Mesendoderm (in vitro differentiated cells): ENCODE measurements at regions not wholly inside any gene's neighbourhood (a gene's known extent, or its start where the extent isn't known, plus 50 kb on each side); places are given as distances from the start of the nearest gene placed in this dataset.
A peak's percentile ranks its signal among the peaks of the same experiment; 100 is the strongest.

Source experiments
- DNase-seq: peaks from one replicate; pipeline ENCODE4 v3.0.0; 2013
- H2AK5ac ChIP-seq: 2 replicates; pipeline ENCODE4 v1.6.1; 2013; ENCODE audit warnings: low read length, inconsistent platforms
- H2BK120ac ChIP-seq: 2 replicates; pipeline ENCODE4 v1.6.1; 2013; ENCODE audit warnings: low read depth, mild to moderate bottlenecking, low read length, moderate library complexity, mixed read lengths
- H2BK15ac ChIP-seq: replicated peaks from 2 replicates; pipeline ENCODE4 v1.6.1; 2013; ENCODE audit warnings: low read depth, mild to moderate bottlenecking, moderate library complexity
- H2BK5ac ChIP-seq: 2 replicates; pipeline ENCODE4 v1.6.1; 2013; ENCODE audit warnings: low read length, inconsistent platforms
- H3K18ac ChIP-seq: 2 replicates; pipeline ENCODE4 v1.6.1; 2013; ENCODE audit warnings: mild to moderate bottlenecking, low read length, mixed read lengths
- H3K23ac ChIP-seq: one replicate; pipeline ENCODE4 v1.6.1; 2013; ENCODE audit warnings: low read length
- H3K27ac ChIP-seq: 2 replicates; pipeline ENCODE4 v1.5.1; 2013; ENCODE audit warnings: low read depth, mild to moderate bottlenecking, inconsistent platforms, low read length, moderate library complexity
- H3K27me3 ChIP-seq: 2 replicates; pipeline ENCODE4 v1.6.1; 2013; ENCODE audit warnings: low read length, control low read depth, mild to moderate bottlenecking, inconsistent platforms; ENCODE audit not compliant: insufficient read depth, poor library complexity
- H3K36me3 ChIP-seq: 2 replicates; pipeline ENCODE4 v1.6.1; 2013; ENCODE audit warnings: low read length, inconsistent platforms; ENCODE audit not compliant: control insufficient read depth, insufficient read depth
- H3K4ac ChIP-seq: one replicate; pipeline ENCODE4 v1.6.1; 2013; ENCODE audit warnings: low read depth, mild to moderate bottlenecking, low read length, moderate library complexity
- H3K4me1 ChIP-seq: 2 replicates; pipeline ENCODE4 v1.6.1; 2013; ENCODE audit warnings: low read depth, low read length, inconsistent platforms; ENCODE audit not compliant: control insufficient read depth
- H3K4me2 ChIP-seq: 2 replicates; pipeline ENCODE4 v1.6.1; 2013; ENCODE audit warnings: low read length
- H3K4me3 ChIP-seq: 2 replicates; pipeline ENCODE4 v1.5.1; 2013; ENCODE audit warnings: mild to moderate bottlenecking, low read length
- H3K56ac ChIP-seq: one replicate; pipeline ENCODE4 v1.6.1; 2013; ENCODE audit warnings: low read length
- H3K79me1 ChIP-seq: 2 replicates; pipeline ENCODE4 v1.6.1; 2013; ENCODE audit warnings: low read length, inconsistent platforms
- H3K79me2 ChIP-seq: 2 replicates; pipeline ENCODE4 v1.6.1; 2013; ENCODE audit warnings: mild to moderate bottlenecking, low read length; ENCODE audit not compliant: control insufficient read depth, insufficient read depth
- H3K9ac ChIP-seq: 2 replicates; pipeline ENCODE4 v1.6.1; 2013; ENCODE audit warnings: low read length, inconsistent platforms
- H4K5ac ChIP-seq: one replicate; pipeline ENCODE4 v1.6.1; 2013; ENCODE audit warnings: low read length
- H4K8ac ChIP-seq: one replicate; pipeline ENCODE4 v1.6.1; 2013; ENCODE audit warnings: low read depth, mild to moderate bottlenecking, control low read depth, low read length, moderate library complexity
- WGBS: extraction: QIAGEN DNeasy Blood & Tissue Kit; methylation state at CpG from one replicate; pipeline ENCODE4 v1.1.7; 2013; ENCODE audit warnings: low lambda C conversion rate, missing lambda C conversion rate; ENCODE audit not compliant: insufficient coverage; ENCODE audit errors: extremely low coverage; 5-methylcytosine and 5-hydroxymethylcytosine counted together

- Histone ChIP-seq H2AK5ac (no peak overlapping the region), H3K4me3 (no peak overlapping the region), H4K5ac (no peak overlapping the region), H2BK5ac (peak overlapping the region; percentile 96), H3K4me2 (peak overlapping the region; percentile 25), H3K27me3 (peaks cover 43% of the 10 kb centered on the region), H3K56ac (peak overlapping the region; percentile 82), H3K79me2 (no peaks in the 10 kb centered on the region), H4K8ac (no peak overlapping the region), H3K9ac (peak overlapping the region; percentile 54), H2BK120ac (peak overlapping the region; percentile 9), H3K23ac (peak overlapping the region; percentile 67), H3K18ac (peak overlapping the region; percentile 9), H3K4me1 (peaks cover 19% of the 10 kb centered on the region), H3K36me3 (no peaks in the 10 kb centered on the region), H2BK15ac (no peak overlapping the region), H3K27ac (no peak overlapping the region), H3K79me1 (no peaks in the 10 kb centered on the region), H3K4ac (no peak overlapping the region)
- no CpG with 5 or more reads among the region's 5 CpGs for WGBS
- DNase-seq, result peak; percentile 73
Observed at GRCh38 chr6:41409489-41409888, 74.1 kb downstream of the NCR2 start.

GRCh38 chr6:41411961-41412360 is 76.6 kb downstream of the NCR2 start:
- no peak overlapping the region for H2BK5ac ChIP-seq
- H2AK5ac ChIP-seq, result no peak overlapping the region
- no peak overlapping the region for H3K4me2 ChIP-seq
- H3K27ac ChIP-seq, result no peak overlapping the region
- DNase-seq, result no peak
- H4K8ac ChIP-seq, result no peak overlapping the region
- no peak overlapping the region for H2BK120ac ChIP-seq
- no peak overlapping the region for H3K56ac ChIP-seq
- no peak overlapping the region for H3K23ac ChIP-seq
- H3K4me3 ChIP-seq, result no peak overlapping the region
- H3K27me3 ChIP-seq, result peaks cover 53% of the 10 kb centered on the region
- H4K5ac ChIP-seq, result no peak overlapping the region
- H3K4me1 ChIP-seq, result peaks cover 19% of the 10 kb centered on the region
- H3K36me3 ChIP-seq, result no peaks in the 10 kb centered on the region
- H3K18ac ChIP-seq, result no peak overlapping the region
- H2BK15ac ChIP-seq, result no peak overlapping the region
- no peak overlapping the region for H3K4ac ChIP-seq
- no CpG with 5 or more reads among the region's 5 CpGs for WGBS
- no peaks in the 10 kb centered on the region for H3K79me2 ChIP-seq
- no peak overlapping the region for H3K9ac ChIP-seq
- no peaks in the 10 kb centered on the region for H3K79me1 ChIP-seq

DNA sequence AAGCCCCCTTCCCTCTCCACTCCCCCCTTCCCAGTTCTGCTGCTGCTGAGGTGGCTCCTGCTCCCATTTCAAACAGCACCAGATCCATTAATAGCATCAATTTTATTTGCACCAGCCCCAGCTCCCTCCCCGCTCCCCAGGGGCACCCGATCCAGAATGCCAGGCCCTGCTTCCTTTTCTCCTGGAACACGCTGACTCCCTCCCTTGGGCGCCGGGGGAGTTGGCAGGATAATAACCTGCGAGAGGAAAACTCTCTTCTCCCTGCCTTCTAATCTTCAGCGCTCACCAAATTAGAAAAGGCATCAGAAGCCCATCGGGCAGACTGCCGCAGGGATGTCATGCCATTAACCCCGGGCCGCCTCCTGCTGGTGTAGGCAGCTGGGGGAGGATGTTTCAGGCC is 77.8 kb downstream of the NCR2 start:
- H3K4me1 ChIP-seq, result peaks cover 8% of the 10 kb centered on the region
- H3K36me3 ChIP-seq, result no peaks in the 10 kb centered on the region
- no CpG with 5 or more reads among the region's 11 CpGs for WGBS
- H3K79me1 ChIP-seq, result no peaks in the 10 kb centered on the region
- no peak overlapping the region for H3K18ac ChIP-seq
- H3K4me2 ChIP-seq, result no peak overlapping the region
- no peak for DNase-seq
- no peak overlapping the region for H3K23ac ChIP-seq
- H2BK15ac ChIP-seq, result no peak overlapping the region
- H3K9ac ChIP-seq, result no peak overlapping the region
- H4K8ac ChIP-seq, result no peak overlapping the region
- no peaks in the 10 kb centered on the region for H3K79me2 ChIP-seq
- no peak overlapping the region for H2BK5ac ChIP-seq
- no peak overlapping the region for H3K4ac ChIP-seq
- no peak overlapping the region for H3K4me3 ChIP-seq
- no peak overlapping the region for H4K5ac ChIP-seq
- no peak overlapping the region for H3K56ac ChIP-seq
- no peak overlapping the region for H3K27ac ChIP-seq
- peaks cover 56% of the 10 kb centered on the region for H3K27me3 ChIP-seq
- H2BK120ac ChIP-seq, result no peak overlapping the region
- no peak overlapping the region for H2AK5ac ChIP-seq

- Histone ChIP-seq H3K4me2 (no peak overlapping the region), H3K36me3 (no peaks in the 10 kb centered on the region), H3K18ac (no peak overlapping the region), H3K27me3 (peaks cover 50% of the 10 kb centered on the region), H3K27ac (no peak overlapping the region), H3K4me3 (no peak overlapping the region), H2BK120ac (no peak overlapping the region), H3K4me1 (no peaks in the 10 kb centered on the region), H3K79me2 (no peaks in the 10 kb centered on the region), H2BK15ac (no peak overlapping the region), H2BK5ac (no peak overlapping the region), H2AK5ac (no peak overlapping the region), H3K79me1 (no peaks in the 10 kb centered on the region), H3K9ac (no peak overlapping the region), H3K4ac (no peak overlapping the region), H4K8ac (no peak overlapping the region), H4K5ac (no peak overlapping the region), H3K56ac (peak overlapping the region; percentile 65), H3K23ac (no peak overlapping the region)
- WGBS, result no CpG with 5 or more reads among the region's 6 CpGs
- no peak for DNase-seq
Observed at GRCh38 chr6:41416501-41416837, 81.1 kb downstream of the NCR2 start.

DNA sequence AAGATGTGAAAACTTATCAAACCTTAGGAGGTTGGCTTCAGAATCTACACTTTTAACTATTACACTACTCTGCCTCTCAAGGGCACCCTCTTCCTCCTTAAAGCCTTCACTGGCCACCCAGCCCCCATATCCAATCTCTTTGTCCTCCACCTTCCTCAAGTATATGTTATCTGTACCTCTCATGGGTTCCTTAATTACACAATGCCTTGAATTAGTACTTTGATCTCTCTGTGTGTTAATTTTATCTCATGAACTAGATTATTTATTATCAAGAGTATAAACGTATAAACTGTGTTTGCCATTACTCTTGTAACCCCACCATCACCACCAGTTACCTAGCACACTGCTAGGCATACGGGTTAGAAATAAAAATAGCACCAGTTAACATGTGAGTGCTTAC is 83.3 kb downstream of the NCR2 start:
- H3K79me2 ChIP-seq, result no peaks in the 10 kb centered on the region
- no peak overlapping the region for H3K18ac ChIP-seq
- DNase-seq, result no peak
- H3K23ac ChIP-seq, result no peak overlapping the region
- H2BK5ac ChIP-seq, result no peak overlapping the region
- H3K4ac ChIP-seq, result no peak overlapping the region
- no peak overlapping the region for H4K5ac ChIP-seq
- H3K56ac ChIP-seq, result no peak overlapping the region
- H3K4me1 ChIP-seq, result no peaks in the 10 kb centered on the region
- H3K27me3 ChIP-seq, result peaks cover 36% of the 10 kb centered on the region
- no peak overlapping the region for H2BK120ac ChIP-seq
- no CpG with 5 or more reads among the region's 2 CpGs for WGBS
- no peak overlapping the region for H2AK5ac ChIP-seq
- no peak overlapping the region for H4K8ac ChIP-seq
- no peak overlapping the region for H2BK15ac ChIP-seq
- H3K36me3 ChIP-seq, result no peaks in the 10 kb centered on the region
- H3K27ac ChIP-seq, result no peak overlapping the region
- H3K79me1 ChIP-seq, result no peaks in the 10 kb centered on the region
- H3K4me2 ChIP-seq, result no peak overlapping the region
- H3K9ac ChIP-seq, result no peak overlapping the region
- H3K4me3 ChIP-seq, result no peak overlapping the region

- Histone ChIP-seq H3K56ac (no peak overlapping the region), H2BK15ac (no peak overlapping the region), H2AK5ac (no peak overlapping the region), H2BK5ac (no peak overlapping the region), H4K5ac (no peak overlapping the region), H3K4me3 (no peak overlapping the region), H3K4ac (no peak overlapping the region), H2BK120ac (no peak overlapping the region), H3K23ac (no peak overlapping the region), H3K27me3 (peaks cover 34% of the 10 kb centered on the region), H3K4me2 (no peak overlapping the region), H3K79me2 (no peaks in the 10 kb centered on the region), H4K8ac (no peak overlapping the region), H3K27ac (no peak overlapping the region), H3K36me3 (no peaks in the 10 kb centered on the region), H3K18ac (no peak overlapping the region), H3K9ac (no peak overlapping the region), H3K79me1 (no peaks in the 10 kb centered on the region), H3K4me1 (no peaks in the 10 kb centered on the region)
- WGBS, result no CpG with 5 or more reads among the region's 3 CpGs
- no peak for DNase-seq
Observed at GRCh38 chr6:41419385-41419784, 84.0 kb downstream of the NCR2 start.
